HG02759 (cell line): ENCODE measurements at regions not wholly inside any gene's neighbourhood (a gene's known extent, or its start where the extent isn't known, plus 50 kb on each side); places are given as distances from the start of the nearest gene placed in this dataset.

Experiments
- ATAC-seq: cut with Tn5 transposase; IDR thresholded peaks from one replicate; pipeline ENCODE4 v1.9.1; 2021; ENCODE audit warnings: mild to moderate bottlenecking, moderate library complexity; ENCODE audit not compliant: unreplicated experiment

DNA sequence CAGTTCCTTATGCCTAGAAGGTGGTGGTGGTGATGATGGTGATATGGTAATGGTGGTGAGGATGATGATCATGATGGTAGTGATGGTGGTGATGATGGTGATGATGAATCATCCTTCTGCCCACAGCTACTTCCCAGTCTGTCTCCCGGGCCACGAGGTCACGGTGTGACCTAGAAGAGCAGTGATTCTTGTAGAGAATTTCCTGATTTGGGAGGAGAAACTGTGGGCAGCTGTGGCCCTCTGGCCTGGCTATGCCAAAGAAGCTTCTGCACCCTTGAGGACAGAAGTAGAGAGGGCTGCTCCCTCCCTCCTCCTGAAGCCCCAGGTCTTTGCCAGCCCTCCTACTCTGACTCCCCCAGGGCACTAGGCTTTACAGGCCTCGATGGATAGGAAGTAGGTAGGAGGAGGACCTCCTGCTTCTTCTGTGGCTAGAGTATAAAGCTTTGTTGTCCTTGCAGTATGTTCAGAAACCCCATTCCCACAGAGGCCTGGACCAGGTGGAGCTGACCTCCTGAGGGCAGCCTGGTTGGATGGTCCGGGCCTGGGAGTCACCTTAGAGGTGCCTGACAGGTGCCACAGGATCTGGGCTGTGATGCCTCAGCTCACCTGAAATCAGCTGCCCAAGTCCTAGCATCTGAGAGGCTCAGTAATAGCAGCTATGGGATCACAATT, 57.9 kb upstream of the EPAS1 start:
- no peak for ATAC-seq

- no peak for ATAC-seq
Observed at GRCh38 chr2:46239847-46240181, 57.4 kb upstream of the EPAS1 start.

- no peak for ATAC-seq
Observed at GRCh38 chr2:46241344-46241743, 55.9 kb upstream of the EPAS1 start.

- ATAC-seq = no peak
Observed at GRCh38 chr2:46245869-46246268, 51.3 kb upstream of the EPAS1 start.

- ATAC-seq = peak; percentile 89
Observed at GRCh38 chr2:46246790-46247189, 50.4 kb upstream of the EPAS1 start.
